Sigmoid colon (tissue), 6 donors: ENCODE measurements at regions not wholly inside any gene's neighbourhood (a gene's known extent, or its start where the extent isn't known, plus 50 kb on each side); places are given as distances from the start of the nearest gene placed in this dataset.

Experiments
- DNase-seq: peaks from one replicate; pipeline ENCODE4 v3.0.0-alpha.2; 2019
- H3K27ac ChIP-seq, 4 donors: fragments of 200-600 bp; sonication (generic); one replicate each; pipeline ENCODE4 v1.5.1; 2016 to 2019; ENCODE audit warnings: mild to moderate bottlenecking in 1 of 4
- H3K27me3 ChIP-seq, 3 donors: fragments of 200-600 bp; sonication (generic); one replicate each; pipeline ENCODE4 v1.5.1; 2019; ENCODE audit warnings: mild to moderate bottlenecking in 1 of 3
- H3K36me3 ChIP-seq, 4 donors: fragments of 200-600 bp; sonication (generic); one replicate each; pipeline ENCODE4 v1.5.1; 2016 to 2019
- H3K4me1 ChIP-seq, 4 donors: fragments of 200-600 bp; sonication (generic); one replicate each; pipeline ENCODE4 v1.5.1; 2017 to 2019
- H3K4me3 ChIP-seq, 4 donors: fragments of 200-600 bp; sonication (generic); one replicate each; pipeline ENCODE4 v1.5.1; 2017 to 2019; ENCODE audit warnings: mild to moderate bottlenecking in 2 of 4, moderate library complexity in 1 of 4
- H3K9me3 ChIP-seq, 4 donors: fragments of 200-600 bp in 3 of 4; sonication (generic) in 3 of 4; one replicate each; pipeline versions ENCODE4 v1.5.1 to v1.6.1; 2013 to 2019
- EP300 ChIP-seq, 4 donors: sonication (generic); formaldehyde crosslinking; IDR thresholded peaks; one replicate each; pipeline ENCODE4 v1.6.1; 2017; ENCODE audit warnings: antibody characterized with exemption in 4 of 4
- POLR2A ChIP-seq, 2 donors: fragments of 450-650 bp; IDR thresholded peaks; one replicate each; pipeline ENCODE4 v1.6.1; 2016; ENCODE audit warnings: antibody characterized with exemption in 2 of 2, mild to moderate bottlenecking in 2 of 2, moderate library complexity in 2 of 2
- POLR2AphosphoS5 ChIP-seq, 4 donors: sonication (generic); formaldehyde crosslinking; IDR thresholded peaks; one replicate each; pipeline ENCODE4 v1.6.1; 2017; ENCODE audit warnings: antibody characterized with exemption in 4 of 4
- WGBS, 2 donors: extraction: QIAGEN DNeasy Blood & Tissue Kit; methylation state at CpG; one replicate each; pipeline ENCODE4 v1.1.7; 2013; 5-methylcytosine and 5-hydroxymethylcytosine counted together
- intact Hi-C: fragments of 100-400 bp; cut with DNase I; formaldehyde crosslinking; loops from one replicate; pipeline ENCODE4 v1.15.1; 2023
- TF ChIP-seq, protein P1 (sequence below), 4 experiments: fragments of 450-650 bp in 3 of 4; fragments of 200-600 bp in 1 of 4; IDR thresholded peaks; one replicate each; pipeline ENCODE4 v1.5.1; 2016 to 2019; ENCODE audit warnings: antibody characterized with exemption in 4 of 4, mild to moderate bottlenecking in 3 of 4, moderate library complexity in 2 of 4
- donor health status: healthy with polysubstance abuse.
- donor health status: healthy.

GRCh38 chr2:71886241-71886640 lies 261.4 kb downstream of the CYP26B1 start:
- Histone ChIP-seq H3K4me3 (no peak overlapping the region), H3K27ac (no peak overlapping the region), H3K27me3 (no peaks in the 10 kb centered on the region), H3K36me3 (no peaks in the 10 kb centered on the region), H3K4me1 (peaks cover 0 to 17% (median 8%) of the 10 kb centered on the region in 4 donors), H3K9me3 (peaks cover 0 to 2% (median 0%) of the 10 kb centered on the region in 4 donors)
- no peak for DNase-seq
- no peak for TF ChIP-seq POLR2AphosphoS5 (IDR thresholded peaks at IDR 0.05)
- no peak for TF ChIP-seq POLR2A (IDR thresholded peaks at IDR 0.05)
- no peak for TF ChIP-seq EP300 (IDR thresholded peaks at IDR 0.05)
- TF ChIP-seq, protein P1, sequence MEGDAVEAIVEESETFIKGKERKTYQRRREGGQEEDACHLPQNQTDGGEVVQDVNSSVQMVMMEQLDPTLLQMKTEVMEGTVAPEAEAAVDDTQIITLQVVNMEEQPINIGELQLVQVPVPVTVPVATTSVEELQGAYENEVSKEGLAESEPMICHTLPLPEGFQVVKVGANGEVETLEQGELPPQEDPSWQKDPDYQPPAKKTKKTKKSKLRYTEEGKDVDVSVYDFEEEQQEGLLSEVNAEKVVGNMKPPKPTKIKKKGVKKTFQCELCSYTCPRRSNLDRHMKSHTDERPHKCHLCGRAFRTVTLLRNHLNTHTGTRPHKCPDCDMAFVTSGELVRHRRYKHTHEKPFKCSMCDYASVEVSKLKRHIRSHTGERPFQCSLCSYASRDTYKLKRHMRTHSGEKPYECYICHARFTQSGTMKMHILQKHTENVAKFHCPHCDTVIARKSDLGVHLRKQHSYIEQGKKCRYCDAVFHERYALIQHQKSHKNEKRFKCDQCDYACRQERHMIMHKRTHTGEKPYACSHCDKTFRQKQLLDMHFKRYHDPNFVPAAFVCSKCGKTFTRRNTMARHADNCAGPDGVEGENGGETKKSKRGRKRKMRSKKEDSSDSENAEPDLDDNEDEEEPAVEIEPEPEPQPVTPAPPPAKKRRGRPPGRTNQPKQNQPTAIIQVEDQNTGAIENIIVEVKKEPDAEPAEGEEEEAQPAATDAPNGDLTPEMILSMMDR (IDR thresholded peaks at IDR 0.05), result no peak
- intact Hi-C loops, result no loop called here
- WGBS, 2 donors, result 71 to 76% methylated on average over 1 of the region's 1 CpG

GRCh38 chr2:71884303-71885042 lies 263.2 kb downstream of the CYP26B1 start:
- no peaks in the 10 kb centered on the region for H3K36me3 ChIP-seq
- TF ChIP-seq POLR2A (IDR thresholded peaks at IDR 0.05), result no peak
- TF ChIP-seq, protein P1 (IDR thresholded peaks at IDR 0.05), result no peak
- TF ChIP-seq POLR2AphosphoS5 (IDR thresholded peaks at IDR 0.05), result no peak
- no peak for TF ChIP-seq EP300 (IDR thresholded peaks at IDR 0.05)
- intact Hi-C loops, result no loop called here
- peaks cover 0 to 23% (median 8%) of the 10 kb centered on the region in 4 donors for H3K4me1 ChIP-seq
- H3K9me3 ChIP-seq, result peaks cover 0 to 2% (median 0%) of the 10 kb centered on the region in 4 donors
- H3K27me3 ChIP-seq, result no peaks in the 10 kb centered on the region
- no peak overlapping the region for H3K4me3 ChIP-seq
- H3K27ac ChIP-seq, result no peak overlapping the region
- WGBS, 2 donors, result 75 to 86% methylated on average over 7 of the region's 7 CpGs
- no peak for DNase-seq

- WGBS, 2 donors, result 19 to 37% methylated on average over 8 of the region's 8 CpGs
- no peak overlapping the region for H3K4me3 ChIP-seq
- peaks cover 0 to 23% (median 8%) of the 10 kb centered on the region in 4 donors for H3K4me1 ChIP-seq
- H3K27ac ChIP-seq, result peak overlapping the region in 1 of 4 donors; percentile 8
- peaks cover 0 to 2% (median 0%) of the 10 kb centered on the region in 4 donors for H3K9me3 ChIP-seq
- no peaks in the 10 kb centered on the region for H3K27me3 ChIP-seq
- DNase-seq, result peak; percentile 90
- intact Hi-C loops, result no loop called here
- TF ChIP-seq POLR2AphosphoS5 (IDR thresholded peaks at IDR 0.05), result peak in 3 of 4 donors; percentile 44 to 60 (median 47)
- TF ChIP-seq, protein P1 (IDR thresholded peaks at IDR 0.05), result no peak
- H3K36me3 ChIP-seq, result no peaks in the 10 kb centered on the region
Measured at GRCh38 chr2:71882949-71883472, 264.7 kb downstream of the CYP26B1 start.

GRCh38 chr2:71882236-71882946 lies 265.3 kb downstream of the CYP26B1 start:
- Histone ChIP-seq H3K27me3 (no peaks in the 10 kb centered on the region), H3K27ac (peak overlapping the region in 1 of 4 donors; percentile 8), H3K4me1 (peaks cover 0 to 23% (median 8%) of the 10 kb centered on the region in 4 donors), H3K9me3 (peaks cover 0 to 2% (median 0%) of the 10 kb centered on the region in 4 donors), H3K36me3 (no peaks in the 10 kb centered on the region), H3K4me3 (no peak overlapping the region)
- 71 to 76% methylated on average over 8 of the region's 8 CpGs for WGBS, 2 donors
- intact Hi-C loops, result no loop called here
- DNase-seq, result no peak
- no peak for TF ChIP-seq POLR2AphosphoS5 (IDR thresholded peaks at IDR 0.05)
- TF ChIP-seq, protein P1 (IDR thresholded peaks at IDR 0.05), result no peak
- no peak for TF ChIP-seq EP300 (IDR thresholded peaks at IDR 0.05)
- TF ChIP-seq POLR2A (IDR thresholded peaks at IDR 0.05), result no peak
